HepG2 (cell line): ENCODE measurements at regions not wholly inside any gene's neighbourhood (a gene's known extent, or its start where the extent isn't known, plus 50 kb on each side); places are given as distances from the start of the nearest gene placed in this dataset.
A peak's percentile ranks its signal among the peaks of the same experiment; 100 is the strongest.

Experiments used
- E2F2 ChIP-seq: sonication (generic); formaldehyde crosslinking; IDR thresholded peaks from 2 replicates; pipeline ENCODE4 v1.4.0; 2020; ENCODE audit warnings: missing genetic modification reagents, borderline replicate concordance
- HDAC2 ChIP-seq: sonication (generic); formaldehyde crosslinking; IDR thresholded peaks from 2 replicates; pipeline ENCODE4 v1.4.0; 2020; ENCODE audit warnings: missing genetic modification reagents
- KLF6 ChIP-seq: IDR thresholded peaks from 2 replicates; pipeline ENCODE4 v1.8.0; 2016; ENCODE audit warnings: missing biosample characterization, missing genetic modification reagents
- MXI1 ChIP-seq: IDR thresholded peaks from 3 replicates; pipeline ENCODE4 v1.6.1; 2012; ENCODE audit warnings: low read depth, low read length, inconsistent platforms, borderline replicate concordance
- NR2F1 ChIP-seq, 2 experiments: fragments of 450-650 bp in 1 of 2; formaldehyde crosslinking in 1 of 2; IDR thresholded peaks; 2 replicates each; pipeline versions ENCODE4 v1.5.0 to v1.6.1; 2016 to 2020; ENCODE audit warnings: mild to moderate bottlenecking in 1 of 2, missing compliant biosample characterization in 1 of 2, missing genetic modification reagents in 1 of 2, moderate library complexity in 1 of 2
- SIX4 ChIP-seq: sonication (generic); formaldehyde crosslinking; IDR thresholded peaks from 2 replicates; pipeline ENCODE4 v1.4.0; 2020; ENCODE audit warnings: missing genetic modification reagents
- SNAPC2 ChIP-seq: sonication (generic); formaldehyde crosslinking; IDR thresholded peaks from 2 replicates; pipeline ENCODE4 v1.8.1; 2022; ENCODE audit warnings: mild to moderate bottlenecking, missing genetic modification reagents
- SNAPC4 ChIP-seq: sonication (generic); formaldehyde crosslinking; IDR thresholded peaks from 2 replicates; pipeline ENCODE4 v1.4.0; 2020; ENCODE audit warnings: mild to moderate bottlenecking, missing genetic modification reagents
- ZBTB7B ChIP-seq: sonication (generic); formaldehyde crosslinking; IDR thresholded peaks from 2 replicates; pipeline ENCODE4 v1.4.0; 2020; ENCODE audit warnings: missing genetic modification reagents
- ZNF24 ChIP-seq: fragments of 450-650 bp; IDR thresholded peaks from 2 replicates; pipeline ENCODE4 v1.6.1; 2017; ENCODE audit warnings: antibody characterized with exemption, mild to moderate bottlenecking
- ZNF274 ChIP-seq: sonication (generic); formaldehyde crosslinking; IDR thresholded peaks from 2 replicates; pipeline ENCODE4 v1.5.1; 2020; ENCODE audit warnings: mild to moderate bottlenecking, missing genetic modification reagents
- ZNF570 ChIP-seq: sonication (generic); formaldehyde crosslinking; IDR thresholded peaks from 2 replicates; pipeline ENCODE4 v1.4.0; 2020; ENCODE audit warnings: mild to moderate bottlenecking, missing genetic modification reagents, borderline replicate concordance
- ZNF816 ChIP-seq: sonication (generic); formaldehyde crosslinking; IDR thresholded peaks from 2 replicates; pipeline ENCODE4 v1.8.0; 2022; ENCODE audit warnings: missing genetic modification reagents, mild to moderate bottlenecking, borderline replicate concordance
- TF ChIP-seq, protein P1 (sequence below): sonication (generic); formaldehyde crosslinking; conservative IDR thresholded peaks from 2 replicates; pipeline ENCODE4 v1.4.0; 2020; ENCODE audit warnings: mild to moderate bottlenecking, missing genetic modification reagents, moderate library complexity
- TF ChIP-seq, protein P2 (sequence below): fragments of 450-650 bp; IDR thresholded peaks from 2 replicates; pipeline ENCODE4 v1.6.1; 2016

DNA sequence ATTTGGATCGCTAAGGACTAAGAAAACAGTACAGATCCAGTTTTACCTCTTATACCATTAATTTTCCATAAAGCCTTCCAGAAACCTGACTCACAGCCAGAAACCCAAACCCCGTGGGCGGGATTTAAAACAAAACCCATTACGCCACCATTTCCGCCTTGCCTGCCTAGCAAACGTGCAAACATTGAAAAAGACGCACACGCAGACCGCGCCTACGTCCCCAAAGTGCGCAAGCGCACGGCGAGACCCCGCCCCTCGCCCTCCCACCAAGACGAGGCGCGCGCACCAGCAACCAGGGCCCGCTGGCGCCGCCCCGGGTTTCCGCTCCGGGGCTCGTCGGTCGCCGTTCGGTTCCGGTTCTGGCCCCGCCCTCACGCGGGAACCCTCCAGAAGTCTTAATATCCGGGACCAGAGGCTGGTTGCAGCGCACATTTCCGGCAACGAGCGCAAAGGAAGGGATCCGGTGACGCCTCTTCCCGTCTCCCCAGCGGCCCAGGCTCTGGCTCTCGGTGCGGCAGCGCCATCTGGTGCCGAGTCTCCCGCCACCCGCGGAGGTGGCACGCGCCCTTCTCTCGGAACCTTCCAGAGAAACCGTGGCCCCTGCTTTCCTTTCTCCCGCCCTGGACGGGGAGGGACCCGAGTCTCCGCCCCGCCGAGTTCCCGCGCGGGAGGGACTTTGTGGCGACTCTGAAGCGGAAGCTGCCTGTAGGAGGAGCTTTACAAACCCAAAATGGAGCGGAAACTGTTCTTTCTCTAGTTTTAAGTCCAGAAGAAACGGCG lies 256.9 kb upstream of the STARD13 start (continued):
- TF ChIP-seq SNAPC4 (CRISPR knock-in tag) (peak; percentile 77; the same call in 1 of the 2 replicates), ZNF24 (0 out of 2 replicates have a peak, but pooled peaks have one; percentile 36), ZBTB7B (CRISPR knock-in tag) (peak; percentile 79), ZNF570 (CRISPR knock-in tag) (peak; percentile 92; the same call in 1 of the 2 replicates), SIX4 (CRISPR knock-in tag) (peak; percentile 74), E2F2 (CRISPR knock-in tag) (peak; percentile 98; the same call in 1 of the 2 replicates), KLF6 (peak; percentile 98), ZNF816 (peak; percentile 93; the same call in 1 of the 2 replicates), HDAC2 (CRISPR knock-in tag) (peak; percentile 90), SNAPC2 (CRISPR knock-in tag) (peak; percentile 91; the same call in 1 of the 2 replicates), ZNF274 (CRISPR knock-in tag) (peak; percentile 97), MXI1 (peak; percentile 71; the same call in 1 of the 3 replicates), NR2F1 (CRISPR knock-in tag; IDR thresholded peaks at IDR 0.05) (no peak)
- TF ChIP-seq, protein P1, sequence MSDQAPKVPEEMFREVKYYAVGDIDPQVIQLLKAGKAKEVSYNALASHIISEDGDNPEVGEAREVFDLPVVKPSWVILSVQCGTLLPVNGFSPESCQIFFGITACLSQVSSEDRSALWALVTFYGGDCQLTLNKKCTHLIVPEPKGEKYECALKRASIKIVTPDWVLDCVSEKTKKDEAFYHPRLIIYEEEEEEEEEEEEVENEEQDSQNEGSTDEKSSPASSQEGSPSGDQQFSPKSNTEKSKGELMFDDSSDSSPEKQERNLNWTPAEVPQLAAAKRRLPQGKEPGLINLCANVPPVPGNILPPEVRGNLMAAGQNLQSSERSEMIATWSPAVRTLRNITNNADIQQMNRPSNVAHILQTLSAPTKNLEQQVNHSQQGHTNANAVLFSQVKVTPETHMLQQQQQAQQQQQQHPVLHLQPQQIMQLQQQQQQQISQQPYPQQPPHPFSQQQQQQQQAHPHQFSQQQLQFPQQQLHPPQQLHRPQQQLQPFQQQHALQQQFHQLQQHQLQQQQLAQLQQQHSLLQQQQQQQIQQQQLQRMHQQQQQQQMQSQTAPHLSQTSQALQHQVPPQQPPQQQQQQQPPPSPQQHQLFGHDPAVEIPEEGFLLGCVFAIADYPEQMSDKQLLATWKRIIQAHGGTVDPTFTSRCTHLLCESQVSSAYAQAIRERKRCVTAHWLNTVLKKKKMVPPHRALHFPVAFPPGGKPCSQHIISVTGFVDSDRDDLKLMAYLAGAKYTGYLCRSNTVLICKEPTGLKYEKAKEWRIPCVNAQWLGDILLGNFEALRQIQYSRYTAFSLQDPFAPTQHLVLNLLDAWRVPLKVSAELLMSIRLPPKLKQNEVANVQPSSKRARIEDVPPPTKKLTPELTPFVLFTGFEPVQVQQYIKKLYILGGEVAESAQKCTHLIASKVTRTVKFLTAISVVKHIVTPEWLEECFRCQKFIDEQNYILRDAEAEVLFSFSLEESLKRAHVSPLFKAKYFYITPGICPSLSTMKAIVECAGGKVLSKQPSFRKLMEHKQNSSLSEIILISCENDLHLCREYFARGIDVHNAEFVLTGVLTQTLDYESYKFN, result peak; percentile 56
- TF ChIP-seq, protein P2, sequence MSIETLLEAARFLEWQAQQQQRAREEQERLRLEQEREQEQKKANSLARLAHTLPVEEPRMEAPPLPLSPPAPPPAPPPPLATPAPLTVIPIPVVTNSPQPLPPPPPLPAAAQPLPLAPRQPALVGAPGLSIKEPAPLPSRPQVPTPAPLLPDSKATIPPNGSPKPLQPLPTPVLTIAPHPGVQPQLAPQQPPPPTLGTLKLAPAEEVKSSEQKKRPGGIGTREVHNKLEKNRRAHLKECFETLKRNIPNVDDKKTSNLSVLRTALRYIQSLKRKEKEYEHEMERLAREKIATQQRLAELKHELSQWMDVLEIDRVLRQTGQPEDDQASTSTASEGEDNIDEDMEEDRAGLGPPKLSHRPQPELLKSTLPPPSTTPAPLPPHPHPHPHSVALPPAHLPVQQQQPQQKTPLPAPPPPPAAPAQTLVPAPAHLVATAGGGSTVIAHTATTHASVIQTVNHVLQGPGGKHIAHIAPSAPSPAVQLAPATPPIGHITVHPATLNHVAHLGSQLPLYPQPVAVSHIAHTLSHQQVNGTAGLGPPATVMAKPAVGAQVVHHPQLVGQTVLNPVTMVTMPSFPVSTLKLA, result peak; percentile 58
